Effector memory CD8-positive, alpha-beta T cell (primary cell): ENCODE measurements at regions not wholly inside any gene's neighbourhood (a gene's known extent, or its start where the extent isn't known, plus 50 kb on each side); places are given as distances from the start of the nearest gene placed in this dataset.

ENCODE experiments used
- ATAC-seq: fragments of 150-1000 bp; cut with Tn5 transposase; replicated peaks from 2 replicates; pipeline ENCODE4 v1.10.0; 2021; ENCODE audit warnings: mild to moderate bottlenecking, moderate library complexity
- DNase-seq, 3 experiments: peaks; one replicate each; pipeline ENCODE4 v3.0.0; 2021
- H3K27ac Mint-ChIP-seq, 2 donors: one replicate each; pipeline ENCODE4 v1.8.0; 2022; ENCODE audit warnings: mild to moderate bottlenecking in 2 of 2, mixed read lengths in 2 of 2, moderate library complexity in 2 of 2
- H3K27me3 Mint-ChIP-seq, 2 donors: one replicate each; pipeline ENCODE4 v1.8.0; 2022; ENCODE audit warnings: mixed read lengths in 2 of 2
- H3K36me3 Mint-ChIP-seq: one replicate; pipeline ENCODE4 v1.8.0; 2022; ENCODE audit warnings: mild to moderate bottlenecking, moderate library complexity, mixed read lengths; ENCODE audit not compliant: insufficient read depth
- H3K4me1 Mint-ChIP-seq, 2 donors: one replicate each; pipeline ENCODE4 v1.8.0; 2022; ENCODE audit warnings: low read depth in 2 of 2, mixed read lengths in 2 of 2
- H3K4me3 Mint-ChIP-seq, 2 donors: one replicate each; pipeline ENCODE4 v1.8.0; 2022; ENCODE audit warnings: mild to moderate bottlenecking in 2 of 2, mixed read lengths in 2 of 2, moderate library complexity in 2 of 2
- H3K9me3 Mint-ChIP-seq, 2 donors: one replicate each; pipeline ENCODE4 v1.8.0; 2022; ENCODE audit warnings: mixed read lengths in 2 of 2

DNA sequence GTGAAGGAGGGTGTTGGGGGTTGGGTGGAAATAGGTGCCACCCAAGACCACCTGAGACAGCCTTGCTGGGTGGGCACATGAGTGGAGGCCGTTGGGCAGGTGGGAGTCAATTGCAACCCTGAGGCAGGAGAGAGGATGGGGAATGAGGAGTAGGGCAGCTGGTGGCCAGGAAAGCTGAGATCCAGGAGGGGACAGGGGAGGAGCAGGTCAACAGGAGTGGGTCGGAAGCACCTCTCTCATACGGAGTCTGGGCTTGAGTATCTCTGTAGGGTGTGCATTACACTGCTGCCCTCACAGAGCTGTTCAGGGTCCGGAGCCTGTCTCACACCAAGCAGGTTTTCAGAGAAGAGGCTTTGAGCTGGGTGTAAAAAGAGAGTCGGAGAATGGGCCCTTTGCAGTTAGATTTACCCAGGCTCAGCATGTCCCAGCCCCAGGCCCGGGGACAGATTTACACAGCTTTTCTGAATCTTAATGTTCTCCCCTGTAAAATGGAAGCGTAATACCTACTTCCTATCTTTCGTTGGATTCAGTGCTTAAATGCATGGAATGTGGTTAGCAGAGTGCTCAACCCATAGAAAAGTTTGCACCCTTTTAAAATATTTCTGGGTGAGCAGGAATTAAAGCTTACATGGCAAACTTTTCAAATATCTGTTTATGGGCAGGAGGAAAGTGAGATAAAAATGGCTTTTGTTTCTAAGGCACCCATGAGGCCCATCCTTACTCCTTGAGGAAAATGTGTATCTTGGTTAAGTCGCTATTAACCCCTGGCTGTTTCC, 144.0 kb upstream of the MYCN start:
- Mint-ChIP-seq H3K4me1 (no peaks in the 10 kb centered on the region), H3K4me3 (no peak overlapping the region), H3K27me3 (peaks cover 4 to 16% of the 10 kb centered on the region in 2 donors), H3K27ac (no peak overlapping the region), H3K36me3 (no peaks in the 10 kb centered on the region), H3K9me3 (no peaks in the 10 kb centered on the region)
- ATAC-seq = no peak
- no peak for DNase-seq

DNA sequence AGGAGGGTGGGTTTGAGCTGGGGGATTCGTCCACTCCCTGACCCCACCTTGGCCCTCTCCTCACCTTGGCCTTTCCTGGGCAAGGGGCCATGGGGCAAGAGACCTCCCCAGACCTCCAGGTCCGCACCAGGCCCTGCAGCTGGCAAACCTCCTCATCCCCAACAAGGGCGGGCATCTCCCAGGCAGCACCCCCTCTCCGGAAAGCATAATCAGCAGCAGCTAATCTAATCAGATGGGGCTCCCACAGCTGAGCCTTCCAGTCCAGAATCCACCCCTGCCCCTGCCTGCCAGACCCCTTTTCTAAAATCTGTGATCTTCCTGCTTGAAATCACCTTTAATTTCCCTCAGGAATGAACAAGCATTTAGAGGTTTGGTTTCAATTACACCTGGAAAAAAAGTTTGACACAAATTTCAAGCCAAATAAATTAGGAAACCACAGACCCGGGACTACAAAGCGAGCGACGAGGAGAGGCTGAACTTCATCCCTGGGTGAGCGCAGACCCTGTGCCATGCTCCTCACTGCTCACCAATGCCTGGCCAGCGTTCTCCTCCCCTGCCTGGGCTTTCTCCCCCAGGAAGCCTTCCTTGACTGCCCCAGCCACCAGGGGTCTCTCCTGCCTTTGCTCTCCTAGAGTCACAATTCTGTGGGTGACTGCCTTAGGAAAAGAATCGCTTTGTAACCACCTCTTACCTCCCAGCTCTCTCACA, 143.0 kb upstream of the MYCN start:
- Mint-ChIP-seq H3K4me1 (no peaks in the 10 kb centered on the region), H3K9me3 (no peaks in the 10 kb centered on the region), H3K27me3 (peaks cover 4 to 16% of the 10 kb centered on the region in 2 donors), H3K27ac (no peak overlapping the region), H3K4me3 (no peak overlapping the region), H3K36me3 (no peaks in the 10 kb centered on the region)
- ATAC-seq (no peak), DNase-seq (no peak)

DNA sequence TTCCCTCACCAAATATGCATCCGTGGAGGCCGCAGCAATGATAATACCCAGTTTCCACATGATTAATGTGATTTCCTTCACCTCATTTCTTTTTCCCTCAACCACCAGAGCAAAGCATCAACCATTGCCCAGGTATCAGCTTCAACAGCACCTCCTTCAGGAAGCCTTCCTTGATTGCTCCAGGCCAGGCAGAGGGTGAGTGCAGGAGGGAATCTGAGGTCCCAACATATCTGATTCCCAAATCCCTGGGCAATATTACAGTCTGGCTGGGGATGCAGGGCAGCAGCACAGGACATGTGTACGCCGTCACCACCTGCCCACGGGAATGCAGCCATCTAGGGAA, 142.4 kb upstream of the MYCN start:
- Mint-ChIP-seq H3K4me3 (no peak overlapping the region), H3K27me3 (peaks cover 4 to 20% of the 10 kb centered on the region in 2 donors), H3K4me1 (no peaks in the 10 kb centered on the region), H3K9me3 (no peaks in the 10 kb centered on the region), H3K36me3 (no peaks in the 10 kb centered on the region), H3K27ac (no peak overlapping the region)
- ATAC-seq = no peak
- DNase-seq = no peak

DNA sequence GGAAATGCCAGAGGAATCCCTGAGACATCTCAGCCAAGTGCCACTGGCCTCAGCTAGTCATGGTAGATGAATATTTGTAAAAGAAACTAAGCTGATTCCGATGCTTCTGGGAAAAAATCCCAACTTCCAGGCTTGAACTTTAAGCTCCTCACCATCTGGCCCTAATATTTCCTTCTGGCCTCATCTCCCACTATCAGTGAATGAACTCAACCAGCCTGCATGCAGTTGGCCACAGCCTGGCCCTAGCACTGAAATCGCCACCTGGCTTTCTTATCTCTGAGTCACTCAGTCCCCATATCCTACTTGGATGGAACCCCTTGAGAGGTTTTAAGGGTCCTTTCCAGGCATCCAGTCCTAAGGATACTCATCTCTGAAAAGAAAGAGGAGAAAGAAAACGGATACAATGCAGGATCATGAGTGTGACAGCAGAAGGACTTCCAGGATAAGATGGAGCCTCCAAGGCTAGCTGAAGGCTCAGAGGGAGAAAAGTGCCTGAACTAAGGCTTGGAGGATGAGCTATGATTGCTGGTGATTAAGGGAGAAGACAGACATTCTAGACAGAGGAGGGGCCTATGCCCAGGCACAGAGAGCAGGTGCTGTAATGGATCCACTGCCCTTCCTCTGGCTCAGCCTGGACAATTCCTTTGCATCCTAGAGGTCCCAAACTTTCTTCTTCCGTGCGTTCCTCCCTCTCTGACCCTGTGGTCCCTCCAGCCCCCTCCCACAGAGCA, 141.5 kb upstream of the MYCN start:
- DNase-seq (no peak), ATAC-seq (no peak)
- Mint-ChIP-seq H3K4me1 (no peaks in the 10 kb centered on the region), H3K4me3 (no peak overlapping the region), H3K27ac (no peak overlapping the region), H3K9me3 (no peaks in the 10 kb centered on the region), H3K27me3 (peaks cover 4 to 23% of the 10 kb centered on the region in 2 donors), H3K36me3 (peaks cover 4% of the 10 kb centered on the region)

DNA sequence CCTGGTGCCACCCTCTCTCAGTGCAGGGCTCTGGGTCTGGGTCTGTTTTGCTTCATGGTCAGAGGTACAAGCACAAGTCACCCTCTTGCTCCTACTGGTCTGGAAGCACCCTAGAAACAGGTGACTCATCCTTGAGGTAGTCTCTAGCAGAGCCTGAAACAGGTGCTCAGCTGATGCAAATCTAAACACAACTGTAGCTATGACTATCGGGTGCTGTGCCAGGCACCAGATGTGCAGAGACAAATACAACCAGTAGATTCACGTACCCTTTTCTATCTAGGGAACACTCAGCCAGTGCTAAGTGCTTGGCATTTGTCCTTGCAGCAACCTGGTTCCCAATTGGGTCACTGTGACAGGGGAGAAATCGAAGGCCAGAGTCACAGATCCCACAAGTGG, 140.9 kb upstream of the MYCN start:
- Mint-ChIP-seq H3K4me3 (no peak overlapping the region), H3K27ac (no peak overlapping the region), H3K36me3 (peaks cover 4% of the 10 kb centered on the region), H3K27me3 (peaks cover 4 to 24% of the 10 kb centered on the region in 2 donors), H3K4me1 (no peaks in the 10 kb centered on the region), H3K9me3 (no peaks in the 10 kb centered on the region)
- DNase-seq (no peak), ATAC-seq (no peak)

DNA sequence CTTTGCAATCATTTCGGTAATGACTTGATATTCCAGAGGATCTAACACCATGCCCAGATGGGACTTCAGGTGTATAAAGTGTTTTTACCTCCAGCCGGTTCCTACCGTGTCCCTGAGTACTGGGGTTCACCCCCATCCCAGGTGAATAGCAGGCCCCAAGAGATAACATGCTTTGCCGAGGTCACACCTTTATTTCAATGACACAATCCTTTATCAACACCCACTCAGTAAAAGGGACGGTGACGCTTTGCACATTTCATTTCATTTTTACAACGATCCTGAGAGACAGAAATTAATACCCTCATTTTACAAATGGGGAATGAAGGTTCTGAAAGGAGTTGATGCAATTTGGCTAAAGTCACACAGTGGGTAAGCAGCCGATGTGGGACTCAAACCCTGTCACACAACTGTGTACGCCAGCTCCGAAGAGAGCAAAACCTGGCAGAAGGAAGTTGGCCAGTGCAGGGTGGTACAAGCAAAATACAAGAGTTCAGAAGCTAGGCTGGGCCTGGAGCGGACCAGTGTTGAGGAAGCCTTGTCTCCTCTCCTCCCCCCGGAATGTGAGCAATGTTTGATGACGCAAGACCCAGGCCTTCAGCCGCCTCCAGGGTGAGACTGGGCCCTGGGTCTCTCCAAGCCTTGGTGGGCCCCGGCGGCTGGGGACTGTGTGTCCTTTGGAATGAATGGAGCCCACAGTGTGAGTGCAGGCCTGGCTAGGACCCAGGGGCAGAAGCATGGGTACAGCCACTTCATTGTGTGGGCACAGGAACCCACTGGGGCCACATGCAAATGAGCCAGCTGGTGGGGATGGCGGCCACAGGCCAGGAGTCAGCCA, 139.6 kb upstream of the MYCN start:
- H3K27ac Mint-ChIP-seq = no peak overlapping the region
- H3K4me3 Mint-ChIP-seq = no peak overlapping the region
- no peaks in the 10 kb centered on the region for H3K9me3 Mint-ChIP-seq
- no peak for ATAC-seq
- DNase-seq = no peak
- no peaks in the 10 kb centered on the region for H3K4me1 Mint-ChIP-seq
- H3K36me3 Mint-ChIP-seq = peaks cover 4% of the 10 kb centered on the region
- peaks cover 4 to 22% of the 10 kb centered on the region in 2 donors for H3K27me3 Mint-ChIP-seq

DNA sequence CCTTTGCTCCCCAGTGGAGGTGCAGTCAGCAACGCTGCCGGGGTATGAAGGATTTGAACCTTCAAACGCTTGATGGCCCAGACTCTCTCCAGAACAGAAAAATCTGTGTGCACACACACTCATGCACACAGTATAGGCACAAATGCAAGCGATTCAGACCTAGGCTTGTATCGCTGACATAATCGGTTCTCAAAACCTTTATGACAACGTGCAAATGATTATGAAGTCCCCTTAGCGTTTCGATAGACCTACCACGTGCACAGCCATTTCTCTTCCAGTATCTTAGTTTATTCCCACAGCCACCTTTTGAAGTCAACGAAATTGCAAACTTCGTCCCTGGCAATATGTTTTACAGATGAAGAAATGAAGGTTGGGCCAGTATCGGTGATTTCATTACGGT, 138.9 kb upstream of the MYCN start:
- no peak overlapping the region for H3K4me3 Mint-ChIP-seq
- no peak overlapping the region for H3K27ac Mint-ChIP-seq
- DNase-seq = no peak
- no peaks in the 10 kb centered on the region for H3K4me1 Mint-ChIP-seq
- H3K36me3 Mint-ChIP-seq = peaks cover 4% of the 10 kb centered on the region
- peaks cover 0 to 15% of the 10 kb centered on the region in 2 donors for H3K27me3 Mint-ChIP-seq
- ATAC-seq = no peak
- no peaks in the 10 kb centered on the region for H3K9me3 Mint-ChIP-seq

DNA sequence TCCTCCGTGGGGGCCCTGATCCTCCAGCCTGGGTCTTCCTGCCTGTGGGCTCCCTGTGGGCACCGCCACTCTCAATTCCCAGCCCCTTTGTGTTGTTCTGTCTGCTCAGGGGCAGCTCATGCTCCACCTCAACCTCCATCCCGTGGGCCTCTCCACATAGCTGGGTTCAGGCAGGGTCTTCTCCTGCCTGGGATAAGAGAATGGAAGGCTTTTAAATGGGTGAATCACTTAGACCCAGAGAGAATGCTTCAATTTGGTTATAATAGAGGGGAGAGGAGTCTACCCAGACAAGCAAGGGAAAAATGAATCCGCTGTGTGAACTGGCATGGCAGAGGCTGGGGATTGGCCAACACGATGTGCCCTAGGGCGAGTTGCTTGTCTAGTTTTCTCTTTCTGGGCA, 138.4 kb upstream of the MYCN start:
- DNase-seq = no peak
- no peak overlapping the region for H3K27ac Mint-ChIP-seq
- H3K4me1 Mint-ChIP-seq = no peaks in the 10 kb centered on the region
- ATAC-seq = no peak
- peaks cover 4% of the 10 kb centered on the region for H3K36me3 Mint-ChIP-seq
- H3K4me3 Mint-ChIP-seq = no peak overlapping the region
- peaks cover 0 to 14% of the 10 kb centered on the region in 2 donors for H3K27me3 Mint-ChIP-seq
- H3K9me3 Mint-ChIP-seq = no peaks in the 10 kb centered on the region

DNA sequence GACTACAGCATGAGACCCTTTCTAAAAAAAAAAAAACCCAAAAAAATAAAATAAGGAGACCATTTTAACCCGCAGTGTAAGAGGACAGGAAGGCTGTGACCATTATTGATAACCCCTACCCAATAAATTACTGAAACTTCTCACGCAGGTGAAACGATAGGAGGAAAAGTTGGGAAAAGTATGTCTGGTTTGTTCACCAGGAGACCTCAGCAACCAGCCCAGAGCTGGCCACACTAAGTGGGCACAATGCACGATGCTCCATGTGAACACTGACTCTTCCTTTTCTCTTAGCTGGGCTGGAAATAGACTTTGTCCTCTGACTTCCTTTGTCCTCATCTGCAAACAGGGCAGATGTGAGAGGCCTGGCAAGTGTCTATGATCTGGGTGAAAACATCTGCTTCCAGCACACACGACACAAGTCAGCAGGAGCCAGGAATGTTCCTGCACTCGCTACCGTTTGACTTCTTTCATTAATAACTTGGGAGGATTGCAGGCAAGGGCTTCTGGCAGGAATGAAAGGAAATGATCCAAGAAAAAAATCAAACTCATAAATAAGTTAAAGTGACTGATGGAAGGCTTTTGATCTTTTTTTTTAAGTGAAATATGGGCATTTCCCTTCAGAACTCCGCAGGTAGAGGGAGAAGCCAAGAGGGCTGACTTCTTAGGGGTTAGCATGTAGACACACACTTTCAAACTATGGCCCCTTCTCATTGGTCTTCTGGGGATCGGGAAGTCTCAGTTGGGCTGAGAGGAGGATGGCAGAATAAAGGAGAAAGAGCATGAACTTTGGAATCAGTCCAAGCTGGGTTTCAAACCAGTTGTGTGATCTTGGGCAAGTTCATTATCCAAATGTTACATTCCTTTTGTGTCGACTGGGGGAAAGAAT, 137.4 kb upstream of the MYCN start:
- no peak for ATAC-seq
- H3K36me3 Mint-ChIP-seq = peaks cover 4% of the 10 kb centered on the region

DNA sequence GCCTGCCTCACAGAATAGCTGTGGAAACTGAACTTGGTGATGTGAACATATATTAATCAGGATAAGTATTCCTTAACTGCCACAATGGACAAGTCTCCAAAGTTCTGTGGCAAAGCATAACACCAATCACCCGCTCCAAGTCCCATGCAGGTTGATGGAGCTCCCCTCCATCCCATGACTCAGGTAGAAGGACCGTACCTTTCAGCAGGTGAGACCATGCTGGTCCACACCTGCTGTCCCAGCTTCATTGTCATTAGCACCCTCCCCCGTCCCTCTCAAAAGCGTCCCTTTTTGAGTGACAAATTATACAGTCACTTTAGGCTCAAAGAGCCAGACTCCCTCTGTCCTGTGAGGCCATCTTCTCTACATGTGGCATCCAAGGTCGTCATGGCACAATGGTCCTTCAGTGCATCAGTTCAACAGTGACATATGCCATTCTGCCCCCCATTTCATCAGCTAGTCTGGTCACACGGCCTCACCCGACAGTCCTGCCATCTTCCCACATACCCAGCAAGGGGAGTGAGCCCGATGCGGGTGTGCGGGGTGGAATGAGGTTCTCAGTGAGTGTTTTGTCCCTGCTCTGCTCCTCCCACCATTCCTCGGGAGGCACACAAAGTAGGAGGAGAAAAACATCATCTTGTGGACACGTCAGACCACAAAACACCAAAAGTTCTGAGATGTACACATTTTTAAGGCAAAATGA, 136.7 kb upstream of the MYCN start:
- ATAC-seq = no peak
- Mint-ChIP-seq H3K4me3 (no peak overlapping the region), H3K27me3 (peaks cover 0 to 20% of the 10 kb centered on the region in 2 donors), H3K36me3 (peaks cover 4% of the 10 kb centered on the region), H3K9me3 (no peaks in the 10 kb centered on the region), H3K27ac (no peak overlapping the region), H3K4me1 (no peaks in the 10 kb centered on the region)
- no peak for DNase-seq

More for the DNA sequence above, 137.4 kb upstream of the MYCN start:
- Mint-ChIP-seq H3K4me1 (no peaks in the 10 kb centered on the region), H3K27me3 (peaks cover 0 to 14% of the 10 kb centered on the region in 2 donors), H3K4me3 (no peak overlapping the region), H3K9me3 (no peaks in the 10 kb centered on the region), H3K27ac (no peak overlapping the region)
- DNase-seq = no peak

DNA sequence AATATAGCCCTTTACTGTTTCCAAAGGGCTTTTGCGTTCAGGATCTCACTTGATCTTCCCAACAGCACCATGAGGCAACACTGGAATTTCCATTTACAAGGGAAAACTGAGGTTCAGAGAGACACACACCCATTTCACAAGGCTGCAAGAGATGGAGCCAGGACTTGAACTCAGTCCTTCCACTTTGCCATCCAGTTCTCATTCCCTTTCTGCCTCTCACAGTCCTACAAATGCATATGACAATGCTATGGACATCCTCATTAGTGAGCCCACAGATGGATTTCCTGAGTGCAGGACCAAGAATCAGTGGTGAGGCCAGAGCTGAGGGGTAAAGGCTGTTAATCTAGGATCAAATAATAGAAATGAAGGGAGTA, 136.1 kb upstream of the MYCN start:
- Mint-ChIP-seq H3K9me3 (no peaks in the 10 kb centered on the region), H3K4me1 (peaks cover 0 to 1% of the 10 kb centered on the region in 2 donors), H3K27me3 (peaks cover 0 to 25% of the 10 kb centered on the region in 2 donors), H3K4me3 (no peak overlapping the region), H3K27ac (no peak overlapping the region), H3K36me3 (peaks cover 4% of the 10 kb centered on the region)
- ATAC-seq (no peak), DNase-seq (no peak)

DNA sequence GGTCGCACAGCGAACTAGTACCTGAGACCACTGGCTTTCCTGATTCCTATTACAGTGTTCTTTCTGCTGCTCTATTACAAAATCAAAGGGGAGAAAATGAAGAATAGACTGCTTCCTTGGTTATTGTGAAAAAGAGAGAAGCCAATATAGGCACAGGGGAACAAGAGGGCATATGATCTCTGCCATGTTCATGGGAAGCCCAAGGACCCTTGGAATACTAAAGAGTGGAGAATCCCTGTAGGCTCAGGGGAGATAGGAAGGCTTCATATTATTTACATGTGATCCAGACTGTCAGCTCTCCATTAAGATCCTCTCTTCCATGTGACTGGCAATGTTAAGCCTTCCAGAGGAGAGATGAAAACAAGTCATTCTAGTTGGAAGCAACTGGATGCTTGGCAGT, 135.7 kb upstream of the MYCN start:
- H3K36me3 Mint-ChIP-seq = peaks cover 4% of the 10 kb centered on the region
- no peak overlapping the region for H3K4me3 Mint-ChIP-seq
- DNase-seq (no peak), ATAC-seq (no peak)
- H3K27me3 Mint-ChIP-seq = peaks cover 0 to 25% of the 10 kb centered on the region in 2 donors
- no peak overlapping the region for H3K27ac Mint-ChIP-seq
- peaks cover 0 to 1% of the 10 kb centered on the region in 2 donors for H3K4me1 Mint-ChIP-seq
- no peaks in the 10 kb centered on the region for H3K9me3 Mint-ChIP-seq
